ENCODE measurements at regions not wholly inside any gene's neighbourhood (a gene's known extent, or its start where the extent isn't known, plus 50 kb on each side); places are given as distances from the start of the nearest gene placed in this dataset.

DNA sequence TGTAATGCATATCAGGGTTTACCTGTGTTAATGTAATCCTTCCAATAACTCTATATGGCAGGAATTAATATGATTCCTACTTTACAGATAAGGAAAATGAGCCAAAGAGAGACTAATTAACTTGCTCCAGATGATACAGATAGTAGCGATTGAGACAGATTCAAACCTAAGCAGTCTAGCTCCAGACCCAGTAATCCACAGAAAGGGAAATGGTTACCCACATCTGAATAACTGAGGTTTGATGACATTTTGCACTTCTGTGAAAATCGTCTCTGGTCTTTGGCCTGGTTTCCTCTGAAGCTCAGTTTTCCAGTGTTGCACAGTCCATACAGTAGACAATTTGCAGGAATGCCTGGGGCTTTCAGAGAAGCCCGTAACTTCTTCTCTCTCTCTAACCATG lies 177.1 kb upstream of the UMPS start:
- H3K4me3 ChIP-seq (ENCODE audit: low read depth, low read length) = no peak overlapping the region
- TF ChIP-seq, protein P1, sequence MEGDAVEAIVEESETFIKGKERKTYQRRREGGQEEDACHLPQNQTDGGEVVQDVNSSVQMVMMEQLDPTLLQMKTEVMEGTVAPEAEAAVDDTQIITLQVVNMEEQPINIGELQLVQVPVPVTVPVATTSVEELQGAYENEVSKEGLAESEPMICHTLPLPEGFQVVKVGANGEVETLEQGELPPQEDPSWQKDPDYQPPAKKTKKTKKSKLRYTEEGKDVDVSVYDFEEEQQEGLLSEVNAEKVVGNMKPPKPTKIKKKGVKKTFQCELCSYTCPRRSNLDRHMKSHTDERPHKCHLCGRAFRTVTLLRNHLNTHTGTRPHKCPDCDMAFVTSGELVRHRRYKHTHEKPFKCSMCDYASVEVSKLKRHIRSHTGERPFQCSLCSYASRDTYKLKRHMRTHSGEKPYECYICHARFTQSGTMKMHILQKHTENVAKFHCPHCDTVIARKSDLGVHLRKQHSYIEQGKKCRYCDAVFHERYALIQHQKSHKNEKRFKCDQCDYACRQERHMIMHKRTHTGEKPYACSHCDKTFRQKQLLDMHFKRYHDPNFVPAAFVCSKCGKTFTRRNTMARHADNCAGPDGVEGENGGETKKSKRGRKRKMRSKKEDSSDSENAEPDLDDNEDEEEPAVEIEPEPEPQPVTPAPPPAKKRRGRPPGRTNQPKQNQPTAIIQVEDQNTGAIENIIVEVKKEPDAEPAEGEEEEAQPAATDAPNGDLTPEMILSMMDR (conservative IDR thresholded peaks at IDR 0.05; ENCODE audit: low read depth, low read length) = no peak
- DNase-seq (ENCODE audit: low read depth) = no peak

DNA sequence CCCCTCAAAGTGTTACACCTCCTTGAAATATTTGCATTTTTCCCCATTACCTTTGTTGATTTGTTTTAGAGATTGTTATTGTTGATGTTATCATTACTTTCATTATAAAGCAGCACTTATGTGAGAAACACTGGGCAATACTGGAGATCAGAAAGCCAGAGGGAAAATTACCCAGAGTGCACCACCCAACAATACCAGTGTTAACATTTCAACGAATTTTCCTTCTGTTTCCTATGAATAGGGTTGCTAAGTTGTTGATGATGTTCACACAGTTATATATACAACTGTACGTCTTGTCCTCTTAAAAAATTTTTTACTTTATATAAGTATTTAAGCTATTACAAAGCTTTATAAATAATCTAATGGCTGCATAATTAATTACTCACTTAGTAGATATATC lies 173.6 kb upstream of the UMPS start:
- DNase-seq (ENCODE audit: low read depth) = no peak
- TF ChIP-seq, protein P1 (conservative IDR thresholded peaks at IDR 0.05; ENCODE audit: low read depth, low read length) = no peak
- H3K4me3 ChIP-seq (ENCODE audit: low read depth, low read length) = no peak overlapping the region

DNA sequence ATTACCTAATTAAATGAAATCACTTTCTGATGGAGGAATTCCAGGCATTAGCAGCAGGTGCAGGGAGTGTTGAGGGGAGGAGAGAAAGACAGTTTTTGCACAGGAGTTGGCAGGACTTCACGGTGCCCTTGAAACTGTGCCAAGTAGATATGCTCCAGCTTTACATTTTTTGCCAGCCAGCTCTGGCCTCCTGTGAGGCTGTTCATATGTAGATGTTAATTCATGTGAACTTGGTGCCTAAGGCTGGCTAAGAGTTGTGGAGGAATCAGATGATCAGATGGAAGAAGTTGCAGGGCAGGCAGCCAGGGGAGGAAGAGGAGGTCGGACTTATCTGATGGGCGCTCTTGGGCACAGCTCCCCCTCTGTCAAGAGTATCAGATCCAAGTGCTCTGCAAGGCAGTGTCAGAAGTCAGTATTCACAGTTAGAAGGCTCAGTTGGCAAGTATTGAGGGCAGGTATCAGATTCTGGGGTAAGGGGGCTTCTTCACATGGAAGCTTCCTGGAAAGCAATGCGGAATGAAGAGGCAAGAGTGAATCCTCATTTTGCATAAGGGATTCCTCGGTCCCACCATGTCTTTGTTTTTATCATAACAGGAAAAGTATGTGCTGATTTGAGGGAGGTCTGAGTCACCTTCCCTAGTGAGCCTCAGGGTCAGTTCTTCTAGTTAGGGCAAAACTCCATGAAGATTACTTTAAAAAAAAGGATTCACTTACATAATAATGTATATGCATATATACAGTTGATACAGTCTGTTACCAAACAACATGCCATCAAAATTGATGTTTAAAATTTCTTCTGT lies 172.6 kb upstream of the UMPS start:
- DNase-seq (ENCODE audit: low read depth) = no peak
- no peak overlapping the region for H3K4me3 ChIP-seq (ENCODE audit: low read depth, low read length)
- TF ChIP-seq, protein P1 (conservative IDR thresholded peaks at IDR 0.05; ENCODE audit: low read depth, low read length) = no peak

DNA sequence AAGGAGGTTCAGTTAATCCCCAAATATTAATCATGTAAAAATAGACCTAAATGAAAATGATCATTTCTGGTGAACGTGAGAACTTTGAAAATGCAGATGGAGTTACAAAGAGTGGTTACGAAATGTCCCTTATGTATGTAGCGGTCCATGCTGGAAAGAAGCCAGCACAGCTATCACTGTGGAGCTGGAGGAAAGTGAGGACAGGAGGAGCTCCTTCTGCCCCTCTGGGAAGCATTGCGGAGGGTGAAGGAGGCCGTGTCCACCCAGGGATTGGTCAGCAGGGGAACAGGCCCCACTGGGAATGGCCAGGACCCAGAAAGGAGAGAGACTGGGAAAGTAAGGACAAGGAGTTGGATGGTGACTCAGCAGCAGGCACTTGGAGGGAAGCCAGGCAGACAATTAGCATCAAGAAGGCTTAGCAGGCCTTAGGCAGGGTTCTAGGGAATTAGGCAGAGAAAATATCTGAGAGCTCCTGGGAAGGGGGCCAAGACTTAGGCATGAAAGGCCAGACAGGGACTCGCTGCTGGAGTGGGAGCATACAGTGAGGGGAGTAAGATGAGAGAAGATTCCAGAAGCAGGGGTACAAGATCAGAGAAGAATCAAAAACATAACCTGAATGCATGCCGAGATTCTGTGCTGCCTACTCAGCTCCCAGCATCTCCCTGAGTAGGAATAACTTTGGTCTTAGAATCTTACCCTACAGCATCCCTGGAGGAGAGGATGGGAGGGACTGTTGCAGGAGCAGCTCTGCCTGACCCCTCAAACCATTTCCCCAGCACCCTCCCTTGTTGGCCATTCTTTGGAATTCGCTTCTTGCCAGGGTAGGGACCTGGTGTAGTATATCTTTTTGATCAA lies 171.0 kb upstream of the UMPS start:
- TF ChIP-seq, protein P1 (conservative IDR thresholded peaks at IDR 0.05; ENCODE audit: low read depth, low read length) = no peak
- H3K4me3 ChIP-seq (ENCODE audit: low read depth, low read length) = no peak overlapping the region
- peak; percentile 83 for DNase-seq (ENCODE audit: low read depth)

DNA sequence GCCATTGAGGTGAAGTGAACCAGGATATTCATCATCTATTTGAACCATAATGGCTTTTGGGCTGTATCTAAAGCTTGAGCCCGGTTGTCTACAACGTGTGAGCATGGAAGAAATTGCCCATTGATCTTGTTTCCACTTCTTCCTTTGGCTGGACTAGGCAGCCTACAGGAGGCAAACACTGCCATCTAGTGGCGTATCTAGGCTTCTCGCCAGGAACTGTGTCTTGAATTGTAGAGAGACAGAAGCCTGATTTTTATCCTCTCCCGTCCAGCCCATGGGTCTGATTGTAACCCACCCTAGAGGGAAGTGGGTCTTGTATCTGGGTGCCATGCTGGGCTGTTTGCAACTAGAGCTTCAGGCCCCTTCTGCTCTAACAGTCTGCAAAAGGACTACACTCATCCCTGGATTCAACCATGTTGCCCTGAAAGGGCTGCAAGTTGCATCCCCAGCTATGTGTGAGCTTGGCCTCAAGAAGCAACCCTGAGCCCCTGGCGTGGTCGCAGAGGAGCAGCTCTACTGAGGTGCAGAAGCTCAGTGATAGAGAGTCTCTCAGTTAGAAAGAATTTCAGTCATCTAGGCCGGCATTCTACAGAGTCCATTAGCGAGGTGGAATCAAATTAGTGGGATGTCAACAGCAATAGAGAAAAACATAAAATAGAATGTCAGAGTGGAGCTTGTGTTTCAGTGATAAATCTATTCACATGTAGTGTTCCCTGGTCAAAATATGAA lies 170.2 kb upstream of the UMPS start:
- no peak overlapping the region for H3K4me3 ChIP-seq (ENCODE audit: low read depth, low read length)
- TF ChIP-seq, protein P1 (conservative IDR thresholded peaks at IDR 0.05; ENCODE audit: low read depth, low read length) = peak; percentile 97
- DNase-seq (ENCODE audit: low read depth) = peak; percentile 43

DNA sequence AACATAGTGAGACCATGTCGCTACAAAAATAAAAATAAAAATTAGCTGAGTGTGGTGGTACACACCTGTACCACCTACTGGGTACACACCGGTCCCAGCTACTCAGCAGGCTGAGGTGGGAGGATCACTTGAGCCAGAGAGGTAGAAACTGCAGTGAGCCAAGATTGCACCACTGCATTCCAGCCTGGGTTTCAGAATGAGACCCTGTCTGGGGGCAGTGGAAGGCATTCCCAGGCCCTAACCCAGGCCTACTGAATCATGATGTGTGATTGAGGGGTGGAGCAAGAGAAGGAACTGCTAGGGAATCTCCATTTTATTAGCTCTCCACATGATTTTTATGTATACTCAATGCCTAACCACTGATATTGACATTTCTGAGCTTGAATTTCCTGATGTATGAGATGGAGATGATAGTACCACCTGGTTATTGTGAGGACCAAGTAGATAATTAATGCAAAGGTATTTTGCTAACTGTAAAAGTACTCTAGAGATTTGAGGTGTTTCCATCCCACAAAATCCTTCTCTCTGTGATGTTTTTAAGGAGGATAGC lies 169.5 kb upstream of the UMPS start:
- H3K4me3 ChIP-seq (ENCODE audit: low read depth, low read length) = no peak overlapping the region
- DNase-seq (ENCODE audit: low read depth) = no peak
- TF ChIP-seq, protein P1 (conservative IDR thresholded peaks at IDR 0.05; ENCODE audit: low read depth, low read length) = no peak

Measured in epithelial cell of proximal tubule (primary cell).